ENCODE measurements at regions not wholly inside any gene's neighbourhood (a gene's known extent, or its start where the extent isn't known, plus 50 kb on each side); places are given as distances from the start of the nearest gene placed in this dataset.

- H3K27me3 ChIP-seq = no peaks in the 10 kb centered on the region
- no peak overlapping the region for H3K4me3 ChIP-seq
- H3K27ac ChIP-seq = no peak overlapping the region
- TF ChIP-seq CTCF (IDR thresholded peaks at IDR 0.05; ENCODE audit: low read depth, low read length) = no peak
- no peaks in the 10 kb centered on the region for H3K36me3 ChIP-seq
- no peaks in the 10 kb centered on the region for H3K4me1 ChIP-seq (ENCODE audit: low read depth)
- H3K9me3 ChIP-seq (ENCODE audit: low read depth) = no peaks in the 10 kb centered on the region
- no peak for DNase-seq (ENCODE audit: low read depth in 1 of 2, low spot score in 1 of 2)
Observed at GRCh38 chr2:173782681-173783080, 182.5 kb downstream of the SP3 start.

GRCh38 chr2:173783382-173783781, 181.8 kb downstream of the SP3 start:
- no peak overlapping the region for H3K4me3 ChIP-seq
- TF ChIP-seq CTCF (IDR thresholded peaks at IDR 0.05; ENCODE audit: low read depth, low read length) = no peak
- H3K27ac ChIP-seq = no peak overlapping the region
- no peaks in the 10 kb centered on the region for H3K9me3 ChIP-seq (ENCODE audit: low read depth)
- DNase-seq (ENCODE audit: low read depth in 1 of 2, low spot score in 1 of 2) = no peak
- no peaks in the 10 kb centered on the region for H3K4me1 ChIP-seq (ENCODE audit: low read depth)
- no peaks in the 10 kb centered on the region for H3K36me3 ChIP-seq
- H3K27me3 ChIP-seq = no peaks in the 10 kb centered on the region

GRCh38 chr2:173785813-173786212, 179.4 kb downstream of the SP3 start:
- H3K9me3 ChIP-seq (ENCODE audit: low read depth) = no peaks in the 10 kb centered on the region
- no peak for DNase-seq (ENCODE audit: low read depth in 1 of 2, low spot score in 1 of 2)
- no peak overlapping the region for H3K27ac ChIP-seq
- no peak for TF ChIP-seq CTCF (IDR thresholded peaks at IDR 0.05; ENCODE audit: low read depth, low read length)
- no peaks in the 10 kb centered on the region for H3K4me1 ChIP-seq (ENCODE audit: low read depth)
- no peaks in the 10 kb centered on the region for H3K27me3 ChIP-seq
- no peak overlapping the region for H3K4me3 ChIP-seq
- H3K36me3 ChIP-seq = no peaks in the 10 kb centered on the region

GRCh38 chr2:173791502-173791901, 173.7 kb downstream of the SP3 start:
- peak in 1 of 2 donors; percentile 23 for DNase-seq (ENCODE audit: low read depth in 1 of 2, low spot score in 1 of 2)
- Histone ChIP-seq H3K4me1 (ENCODE audit: low read depth) (peaks cover 12% of the 10 kb centered on the region), H3K4me3 (no peak overlapping the region), H3K27me3 (no peaks in the 10 kb centered on the region), H3K27ac (no peak overlapping the region), H3K9me3 (ENCODE audit: low read depth) (no peaks in the 10 kb centered on the region), H3K36me3 (no peaks in the 10 kb centered on the region)
- TF ChIP-seq CTCF (IDR thresholded peaks at IDR 0.05; ENCODE audit: low read depth, low read length) = no peak

- H3K27ac ChIP-seq = no peak overlapping the region
- H3K4me3 ChIP-seq = no peak overlapping the region
- H3K9me3 ChIP-seq (ENCODE audit: low read depth) = no peaks in the 10 kb centered on the region
- H3K4me1 ChIP-seq (ENCODE audit: low read depth) = peaks cover 12% of the 10 kb centered on the region
- H3K36me3 ChIP-seq = no peaks in the 10 kb centered on the region
- TF ChIP-seq CTCF (IDR thresholded peaks at IDR 0.05; ENCODE audit: low read depth, low read length) = no peak
- H3K27me3 ChIP-seq = no peaks in the 10 kb centered on the region
- DNase-seq (ENCODE audit: low read depth in 1 of 2, low spot score in 1 of 2) = no peak
Observed at GRCh38 chr2:173792166-173792565, 173.0 kb downstream of the SP3 start.

GRCh38 chr2:173792741-173793140, 172.4 kb downstream of the SP3 start:
- H3K9me3 ChIP-seq (ENCODE audit: low read depth) = no peaks in the 10 kb centered on the region
- DNase-seq (ENCODE audit: low read depth in 1 of 2, low spot score in 1 of 2) = no peak
- no peak overlapping the region for H3K4me3 ChIP-seq
- no peak overlapping the region for H3K27ac ChIP-seq
- no peaks in the 10 kb centered on the region for H3K36me3 ChIP-seq
- no peak for TF ChIP-seq CTCF (IDR thresholded peaks at IDR 0.05; ENCODE audit: low read depth, low read length)
- H3K4me1 ChIP-seq (ENCODE audit: low read depth) = peaks cover 12% of the 10 kb centered on the region
- no peaks in the 10 kb centered on the region for H3K27me3 ChIP-seq

Data from cardiac muscle cell (in vitro differentiated cells and primary cell).